PC-3 (cell line): ENCODE measurements at regions not wholly inside any gene's neighbourhood (a gene's known extent, or its start where the extent isn't known, plus 50 kb on each side); places are given as distances from the start of the nearest gene placed in this dataset.

ENCODE experiments used
- CTCF ChIP-seq: fragments of 300-600 bp; sonication (generic); conservative IDR thresholded peaks from 2 replicates; pipeline ENCODE4 v1.5.1; 2017; ENCODE audit warnings: antibody characterized with exemption, low read depth, mild to moderate bottlenecking, low read length
- EZH2 ChIP-seq: fragments of 300-600 bp; sonication (generic); IDR thresholded peaks from one replicate; pipeline ENCODE4 v1.6.1; 2017; ENCODE audit warnings: antibody characterized with exemption, mild to moderate bottlenecking, low read length; ENCODE audit not compliant: unreplicated experiment
- EZH2phosphoT487 ChIP-seq: fragments of 300-600 bp; sonication (generic); IDR thresholded peaks from 2 replicates; pipeline ENCODE4 v1.6.1; 2018; ENCODE audit warnings: mild to moderate bottlenecking, antibody characterized with exemption, low read length, borderline replicate concordance

GRCh38 chr3:144141074-144141473 lies 169.5 kb downstream of the DIPK2A start:
- TF ChIP-seq CTCF (no peak), EZH2phosphoT487 (no peak), EZH2 (no peak)
